ENCODE measurements at regions not wholly inside any gene's neighbourhood (a gene's known extent, or its start where the extent isn't known, plus 50 kb on each side); places are given as distances from the start of the nearest gene placed in this dataset.

DNA sequence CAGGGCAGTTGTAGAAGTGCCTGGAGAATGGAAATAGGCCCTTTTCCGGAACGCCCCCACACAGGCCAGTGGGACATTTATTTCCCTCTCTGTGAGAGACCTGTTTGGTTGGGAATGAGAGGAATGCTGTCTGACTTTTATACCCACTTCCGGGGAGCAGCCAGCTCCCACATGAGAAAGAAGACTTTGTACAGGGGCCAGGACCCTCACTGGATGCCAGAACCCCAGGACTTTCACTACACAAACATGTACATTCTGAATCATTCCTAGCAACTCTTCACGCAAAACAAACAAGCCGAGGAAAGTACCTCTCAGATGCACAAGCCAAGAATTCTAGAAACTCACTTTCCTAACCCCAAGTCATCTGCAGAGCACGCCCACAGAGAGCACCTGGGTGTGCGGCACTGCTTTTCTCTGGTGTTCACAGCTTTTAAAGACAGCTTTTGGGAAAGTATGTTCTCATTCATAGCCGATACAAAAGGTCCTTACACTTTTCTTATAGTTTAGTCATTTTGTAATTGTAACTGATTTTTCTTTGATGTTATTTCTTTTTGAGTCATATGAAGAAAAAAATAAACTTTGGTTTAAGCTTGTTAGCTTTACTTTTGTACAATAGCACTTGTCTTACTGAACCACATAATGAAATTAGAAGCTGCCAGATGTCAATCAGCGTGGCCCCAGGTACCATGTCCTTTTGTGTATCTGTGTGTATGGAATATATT lies 856.1 kb upstream of the ID2 start:
- intact Hi-C loops (cut with micrococcal nuclease): no loop called here
- ATAC-seq (no peak), DNase-seq (ENCODE audit: low read depth, low spot score) (no peak)
- Histone ChIP-seq H3K79me2 (ENCODE audit: insufficient read depth, low read length) (no peaks in the 10 kb centered on the region), H3K27ac (ENCODE audit: low read depth, low read length) (no peak overlapping the region), H3K4me1 (ENCODE audit: control insufficient read depth in 1 of 2, insufficient read depth in 2 of 2, low read length in 2 of 2) (no peaks in the 10 kb centered on the region), H3K4me3 (replicated peaks in 1 of 2; ENCODE audit: low read depth in 1 of 2, low read length in 2 of 2) (no peak overlapping the region), H3K36me3 (ENCODE audit: control insufficient read depth in 1 of 2, insufficient read depth in 2 of 2, low read length in 2 of 2) (no peaks in the 10 kb centered on the region), H3K9ac (ENCODE audit: low read length) (no peak overlapping the region), H3K9me2 (ENCODE audit: insufficient read depth) (no peaks in the 10 kb centered on the region), H4K20me1 (ENCODE audit: insufficient read depth) (no peaks in the 10 kb centered on the region), H3K9me3 (ENCODE audit: control insufficient read depth in 1 of 2, insufficient read depth in 1 of 2, low read depth in 1 of 2, low read length in 2 of 2) (no peaks in the 10 kb centered on the region), H3K27me3 (ENCODE audit: insufficient read depth, low read length) (peaks cover 11% of the 10 kb centered on the region; the same call in 1 of the 2 replicates), H2AFZ (ENCODE audit: low read depth, low read length, poor library complexity, severe bottlenecking) (no peak overlapping the region), H3K4me2 (ENCODE audit: low read length) (no peak overlapping the region)
- ChIA-PET RAD21 (ENCODE audit: low non-redundant PET in 1 of 2, low total read pairs in 2 of 2, uncharacterized antibody in 2 of 2, unreplicated experiment in 2 of 2) (no interaction called here), CTCF (no interaction called here), POLR2A (no interaction called here)
- TF ChIP-seq CBX3 (IDR thresholded peaks at IDR 0.05; ENCODE audit: low read depth): no peak
- no peak for TF ChIP-seq ZFX (IDR thresholded peaks at IDR 0.05)
- TF ChIP-seq RAD21 (IDR thresholded peaks at IDR 0.05; ENCODE audit: low read depth): no peak
- no peak for TF ChIP-seq CTCF (IDR thresholded peaks at IDR 0.05 in 2 of 3, conservative IDR thresholded peaks at IDR 0.05 in 1 of 3; ENCODE audit: borderline replicate concordance in 1 of 3, insufficient read depth in 1 of 3, low read depth in 2 of 3, low read length in 2 of 3)
- TF ChIP-seq EZH2 (IDR thresholded peaks at IDR 0.05): no peak
- no peak for TF ChIP-seq ZNF274 (IDR thresholded peaks at IDR 0.05; ENCODE audit: low read depth, low read length)
- TF ChIP-seq YY1 (IDR thresholded peaks at IDR 0.05; ENCODE audit: extremely low read depth, insufficient replicate concordance, low read depth, low read length): no peak
- TF ChIP-seq REST (IDR thresholded peaks at IDR 0.05; ENCODE audit: low read depth): no peak
- no peak for TF ChIP-seq ELF1 (IDR thresholded peaks at IDR 0.05; ENCODE audit: borderline replicate concordance, low read depth)
- no peak for TF ChIP-seq POLR2A (IDR thresholded peaks at IDR 0.05; ENCODE audit: borderline replicate concordance, extremely low read depth, insufficient read depth, insufficient read length)
- TF ChIP-seq, protein P1, sequence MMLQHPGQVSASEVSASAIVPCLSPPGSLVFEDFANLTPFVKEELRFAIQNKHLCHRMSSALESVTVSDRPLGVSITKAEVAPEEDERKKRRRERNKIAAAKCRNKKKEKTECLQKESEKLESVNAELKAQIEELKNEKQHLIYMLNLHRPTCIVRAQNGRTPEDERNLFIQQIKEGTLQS (IDR thresholded peaks at IDR 0.05): no peak
- TF ChIP-seq JUND (IDR thresholded peaks at IDR 0.05): no peak
- no peak for TF ChIP-seq CEBPB (IDR thresholded peaks at IDR 0.05; ENCODE audit: low read depth)
- no TSS peak for BruUV-seq (replicated peaks)
